Tongue (tissue), 1 donor: ENCODE measurements at regions not wholly inside any gene's neighbourhood (a gene's known extent, or its start where the extent isn't known, plus 50 kb on each side); places are given as distances from the start of the nearest gene placed in this dataset.
"Not testable (repeated sequence)": the region's sequence is repeated elsewhere in the genome, so short reads cannot be mapped to it uniquely, and the experiment has no call there.

Source experiments
- DNase-seq: peaks from one replicate; pipeline ENCODE4 v3.0.0-alpha.2; 2015

DNA sequence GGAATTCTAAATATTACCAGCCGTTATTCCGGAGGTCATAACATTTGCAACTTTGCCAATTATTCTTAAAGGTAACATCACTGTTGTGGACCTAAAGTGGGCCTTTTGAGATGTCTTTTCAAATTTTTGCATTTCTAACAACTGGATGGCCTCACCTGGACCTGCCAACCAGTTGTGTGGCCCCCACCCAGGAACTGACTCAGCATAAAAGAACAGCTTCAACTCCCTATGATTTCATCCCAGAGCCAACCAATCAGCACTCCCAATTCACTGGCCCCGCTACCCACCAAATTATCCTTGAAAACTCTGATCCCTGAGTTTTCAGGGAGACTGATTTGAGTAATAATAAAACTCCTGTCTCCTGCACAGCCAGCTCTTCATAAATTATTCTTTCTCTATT lies 489.7 kb upstream of the LMCD1 start:
- no peak for DNase-seq

DNA sequence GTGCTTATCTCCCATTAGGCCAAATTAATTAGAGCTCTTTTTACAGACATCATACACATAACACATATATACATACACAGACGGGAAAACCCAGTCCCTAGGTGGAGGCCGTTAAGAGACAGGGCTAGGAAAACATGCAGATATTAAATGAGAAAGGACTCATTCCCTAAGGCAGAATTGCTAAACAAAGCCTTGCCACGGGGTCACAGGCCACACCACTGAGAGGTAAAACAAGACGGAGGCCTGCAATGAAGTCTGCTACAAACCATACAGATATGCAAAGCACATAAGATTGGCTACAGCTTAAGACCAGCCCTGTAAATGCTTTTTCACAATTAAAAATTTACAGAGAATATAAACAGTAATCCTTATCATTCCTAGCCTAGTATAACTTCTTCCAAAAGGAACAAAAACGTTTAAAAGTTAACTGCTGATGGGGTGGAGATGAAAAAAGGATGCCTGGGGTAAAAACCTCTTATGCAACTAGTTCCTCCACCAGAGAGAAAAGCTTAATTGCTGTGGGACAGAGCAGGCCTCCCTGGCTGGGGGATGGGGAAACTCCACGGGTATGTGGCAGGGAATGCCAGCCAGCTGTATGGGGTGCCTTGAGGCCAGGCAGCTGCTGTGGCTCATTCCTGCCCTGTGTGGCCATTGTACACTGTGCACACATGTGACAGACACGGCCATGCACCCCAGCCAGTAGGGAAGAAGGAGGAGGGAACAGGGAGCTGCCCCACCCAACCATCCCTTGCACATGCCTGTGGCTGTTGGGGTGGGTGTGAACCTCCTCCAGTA lies 481.4 kb upstream of the LMCD1 start:
- DNase-seq, result no peak

DNA sequence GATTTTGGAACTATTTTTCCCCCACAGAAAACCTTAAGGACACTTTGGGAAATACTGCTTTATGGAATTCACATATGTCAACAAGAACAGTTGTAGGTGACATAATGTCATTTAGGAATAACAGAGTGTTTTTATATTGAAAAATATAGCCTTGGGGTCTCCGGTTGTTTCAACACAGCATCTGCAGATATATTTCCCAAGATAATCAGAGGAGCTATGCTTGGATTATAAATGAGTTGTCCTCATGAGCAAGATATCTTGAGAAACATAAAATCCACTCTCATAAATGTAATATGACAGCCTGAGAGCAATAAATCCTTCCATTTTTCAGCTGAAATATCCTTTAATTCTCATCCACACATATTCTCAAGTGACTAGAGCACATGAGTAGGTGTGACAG lies 473.7 kb upstream of the LMCD1 start:
- no peak for DNase-seq

DNA sequence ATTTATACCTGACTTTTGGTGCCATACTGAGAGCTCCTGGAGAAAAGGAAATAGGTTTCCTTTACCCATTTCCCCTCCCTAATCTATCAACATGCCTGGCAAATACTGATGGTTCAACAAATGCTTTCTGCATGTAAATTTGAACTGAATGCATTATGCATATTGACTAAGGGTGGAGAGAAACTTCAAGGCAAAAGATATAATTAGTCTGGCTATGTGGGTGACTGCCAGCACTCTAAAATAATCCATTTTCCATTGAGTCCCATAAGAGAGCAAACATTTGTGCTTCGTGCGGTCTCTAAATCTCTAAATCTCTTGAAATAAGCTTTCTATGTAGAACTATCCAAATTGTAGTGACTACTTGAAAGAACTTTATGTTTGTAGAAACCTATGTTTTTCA lies 451.3 kb upstream of the LMCD1 start:
- peak; percentile 57 for DNase-seq

DNA sequence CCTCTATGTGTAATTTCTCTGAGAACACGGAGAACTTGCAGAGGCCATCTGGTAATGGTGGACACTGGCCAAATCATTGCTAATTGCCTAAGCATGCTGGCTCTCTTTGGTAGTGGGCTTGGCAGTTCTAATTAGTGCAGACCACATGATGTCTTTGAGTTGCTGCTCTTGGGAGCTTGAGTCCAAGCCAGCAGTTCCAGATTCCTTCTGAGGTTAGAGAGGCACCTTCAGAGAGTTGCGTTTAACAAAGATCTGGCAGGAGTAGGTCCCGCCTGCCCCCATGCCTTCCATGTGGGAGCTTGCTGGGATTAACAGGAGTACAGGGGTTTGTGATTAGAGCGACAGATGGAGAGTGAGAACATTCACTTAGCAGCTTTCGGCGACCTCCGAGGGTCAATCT lies 449.0 kb upstream of the LMCD1 start:
- peak; percentile 84 for DNase-seq

DNA sequence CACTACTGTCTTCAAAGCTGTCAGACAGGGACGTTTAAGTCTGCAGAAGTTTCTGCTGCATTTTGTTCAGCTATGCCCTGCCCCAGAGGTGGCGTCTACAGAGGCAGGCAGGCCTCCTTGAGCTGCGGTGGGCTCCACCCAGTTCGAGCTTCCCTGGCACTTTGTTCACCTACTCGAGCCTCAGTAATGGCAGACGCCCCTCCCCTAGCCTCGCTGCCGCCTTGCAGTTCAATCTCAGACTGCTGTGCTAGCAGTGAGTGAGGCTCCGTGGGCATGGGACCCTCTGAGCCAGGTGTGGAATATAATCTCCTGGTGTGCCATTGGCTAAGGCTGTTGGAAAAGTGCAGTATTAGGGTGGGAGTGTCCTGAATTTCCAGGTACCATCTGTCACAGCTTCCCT lies 433.5 kb upstream of the LMCD1 start:
- not testable (repeated sequence) for DNase-seq

DNA sequence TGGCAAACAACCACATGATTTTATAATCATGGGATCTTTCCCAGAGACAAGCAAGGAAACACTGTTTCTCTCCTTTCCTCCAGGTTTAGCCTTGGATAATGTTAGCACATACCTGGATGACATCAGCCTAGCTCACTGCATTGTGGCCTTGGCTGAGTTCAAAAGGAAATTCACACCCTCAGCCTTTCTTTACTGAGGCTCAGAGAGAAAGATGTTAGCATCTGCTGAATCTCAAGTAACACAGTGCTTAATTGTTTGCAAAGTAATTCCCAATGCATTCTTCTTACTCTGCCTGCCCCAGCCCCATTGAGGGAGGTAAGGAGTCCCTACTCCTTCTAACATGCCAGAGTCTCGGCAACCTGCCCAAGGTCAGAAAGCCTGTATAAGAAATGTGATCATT lies 432.2 kb upstream of the LMCD1 start:
- peak; percentile 5 for DNase-seq

DNA sequence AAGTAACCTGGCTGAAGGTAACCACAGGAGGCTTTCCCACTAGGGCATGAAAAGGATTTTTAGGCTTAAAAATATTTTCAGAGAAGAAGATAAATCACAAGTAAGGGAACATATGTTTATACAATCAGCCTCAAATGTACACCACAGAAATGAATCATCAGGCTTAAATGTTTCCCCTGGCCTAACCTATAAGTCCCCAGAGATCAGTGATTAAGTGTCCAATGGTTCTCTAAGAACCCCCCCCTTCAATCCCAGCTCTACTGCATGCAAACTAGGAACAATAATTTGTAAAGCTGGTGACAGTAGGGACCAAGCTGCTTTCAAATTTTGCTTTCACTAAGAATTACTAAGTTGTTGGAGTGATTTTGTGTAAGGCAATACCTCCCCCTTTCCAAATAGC lies 431.6 kb upstream of the LMCD1 start:
- DNase-seq, result no peak

DNA sequence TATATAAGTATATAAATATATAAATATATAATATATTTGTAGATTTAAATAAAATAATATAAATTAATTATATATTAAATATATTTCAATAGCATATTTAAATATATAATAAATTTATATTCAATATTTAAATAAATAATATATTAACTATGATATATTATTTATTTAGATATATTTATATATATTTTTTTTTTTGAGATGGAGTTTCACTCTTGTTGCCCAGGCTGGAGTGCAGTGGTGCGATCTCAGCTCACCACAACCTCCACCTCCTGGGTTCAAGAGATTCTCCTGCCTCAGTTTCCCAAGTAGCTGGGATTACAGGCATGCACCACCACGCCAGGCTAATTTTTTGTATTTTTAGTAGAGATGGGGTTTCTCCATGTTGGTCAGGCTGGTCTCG lies 426.9 kb upstream of the LMCD1 start:
- not testable (repeated sequence) for DNase-seq

DNA sequence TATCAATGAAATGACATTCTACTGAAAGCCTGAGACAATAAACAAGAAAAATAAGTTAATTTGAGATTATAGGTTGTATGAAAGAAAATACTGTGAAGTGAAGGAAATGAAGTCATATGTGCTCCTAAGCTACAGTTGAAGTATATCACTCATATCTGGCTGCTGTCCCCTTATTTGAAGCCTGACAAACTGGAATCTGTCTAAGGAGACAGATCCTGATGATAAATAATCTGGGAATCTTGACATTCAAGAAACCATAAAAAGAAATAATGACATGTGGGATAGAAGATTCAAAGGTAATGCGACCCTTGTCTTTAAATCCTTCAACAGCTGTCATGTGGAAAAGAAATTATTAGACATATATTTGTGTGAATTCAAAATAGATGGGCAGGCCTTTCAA lies 424.5 kb upstream of the LMCD1 start:
- DNase-seq, result no peak

DNA sequence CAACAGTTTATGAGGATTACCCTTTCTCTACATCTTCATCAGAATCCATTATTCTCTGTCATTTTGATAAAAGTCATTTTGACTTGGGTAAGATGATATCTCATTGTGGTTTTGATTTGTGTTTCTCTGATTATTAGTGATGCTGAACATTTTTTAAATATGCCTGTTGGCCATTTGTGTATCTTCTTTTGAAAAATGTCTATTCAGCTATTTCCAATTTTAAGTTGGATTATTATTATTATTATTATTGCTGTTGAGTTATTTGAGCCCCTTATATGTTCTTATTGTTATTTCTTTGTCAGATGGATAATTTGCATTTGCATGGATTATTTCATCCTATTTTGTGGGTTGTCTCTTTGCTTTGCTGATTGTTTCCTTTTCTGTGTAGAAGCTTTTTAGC lies 421.2 kb upstream of the LMCD1 start:
- DNase-seq, result no peak

DNA sequence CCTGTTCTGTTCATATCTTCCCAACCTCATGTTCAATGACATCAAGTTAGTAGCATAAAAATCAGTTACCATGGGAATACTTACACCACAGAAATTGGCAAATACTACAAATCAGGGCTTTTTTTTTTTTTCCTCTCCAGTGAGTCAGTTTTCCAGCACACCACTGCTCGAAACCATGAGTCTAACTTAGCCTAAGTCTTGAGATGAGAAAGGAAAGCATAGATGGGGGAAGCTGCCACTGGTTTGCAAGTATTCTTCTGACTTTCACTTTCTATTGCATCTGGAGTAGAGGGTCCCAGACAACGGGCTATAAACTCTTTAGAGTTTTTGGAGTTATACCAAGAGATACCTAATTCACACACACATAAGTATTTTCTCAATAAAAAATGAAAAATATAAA lies 416.1 kb upstream of the LMCD1 start:
- DNase-seq, result no peak

DNA sequence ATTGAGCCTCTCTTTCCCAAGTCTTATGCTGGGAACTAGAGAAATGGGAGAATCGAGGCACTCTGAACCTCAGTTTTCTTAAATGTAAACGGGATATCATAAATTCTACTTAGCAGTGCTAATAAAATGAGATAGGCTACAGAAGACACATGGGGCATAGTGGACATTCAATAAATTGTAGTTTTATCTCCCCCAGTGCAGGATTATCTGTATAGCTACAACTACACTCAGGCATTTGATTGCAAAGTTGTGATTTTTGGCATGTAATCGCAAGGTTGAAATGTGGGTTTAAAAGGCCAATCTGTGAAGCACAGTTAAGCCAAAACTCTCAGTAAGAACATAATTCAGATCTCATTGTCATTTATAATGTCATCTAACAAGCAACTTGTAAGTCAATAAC lies 413.7 kb upstream of the LMCD1 start:
- DNase-seq, result no peak

DNA sequence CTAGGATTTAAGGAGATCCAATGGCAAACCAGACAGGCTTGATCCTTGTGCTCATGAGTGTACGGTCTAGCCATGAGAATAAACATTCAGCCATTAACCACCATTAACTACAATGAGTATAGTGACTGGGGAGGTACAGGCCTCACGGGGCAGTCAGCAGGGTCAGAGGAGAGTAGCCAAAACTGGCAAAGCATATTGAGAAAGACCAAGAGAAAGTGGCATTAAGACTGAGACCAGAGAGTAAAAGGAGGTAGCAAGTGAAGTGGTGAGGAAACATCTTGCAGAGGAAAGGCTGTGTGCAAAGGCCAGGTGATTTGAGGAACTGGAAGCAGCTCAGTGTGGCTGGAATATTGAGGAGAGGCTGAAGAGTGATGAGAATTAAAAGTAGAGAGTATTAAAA lies 407.2 kb upstream of the LMCD1 start:
- DNase-seq, result no peak

DNA sequence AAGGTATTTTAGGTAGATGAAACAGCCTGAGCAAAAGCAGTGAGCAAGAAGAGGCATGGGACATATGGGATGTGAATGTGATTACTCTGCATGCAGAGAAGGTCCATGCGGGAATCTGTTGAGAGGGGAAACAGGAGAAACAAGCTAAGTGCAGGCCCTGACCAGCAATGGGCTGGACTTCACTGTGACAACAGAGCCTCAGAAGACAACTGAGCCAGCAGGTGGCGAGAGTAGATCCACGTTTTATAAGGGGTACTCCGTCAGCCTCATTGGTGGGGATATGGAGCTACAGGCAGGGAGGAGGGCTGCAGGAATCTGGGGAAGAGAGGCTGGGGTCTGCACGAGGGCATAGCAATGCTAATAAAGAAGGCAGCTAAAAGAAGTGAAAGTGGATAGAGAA lies 405.9 kb upstream of the LMCD1 start:
- DNase-seq, result peak; percentile 9

DNA sequence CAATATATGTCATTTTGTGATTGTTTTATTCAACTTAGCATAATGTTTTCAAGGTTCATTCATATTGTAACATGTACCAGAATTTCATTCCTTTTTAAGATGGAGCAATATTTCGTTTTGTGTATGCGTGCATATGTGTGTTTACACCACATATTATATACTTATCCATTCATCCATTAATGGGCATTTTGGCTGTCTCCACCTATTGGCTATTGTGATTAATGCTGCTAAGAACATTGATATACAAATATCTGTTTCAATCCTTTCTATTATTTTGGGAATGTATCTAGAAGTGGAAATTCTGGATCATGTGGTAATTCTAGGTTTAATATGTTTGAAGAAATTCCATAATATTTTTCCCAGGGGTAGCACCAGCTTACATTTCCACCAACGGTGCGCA lies 403.9 kb upstream of the LMCD1 start:
- DNase-seq, result no peak

DNA sequence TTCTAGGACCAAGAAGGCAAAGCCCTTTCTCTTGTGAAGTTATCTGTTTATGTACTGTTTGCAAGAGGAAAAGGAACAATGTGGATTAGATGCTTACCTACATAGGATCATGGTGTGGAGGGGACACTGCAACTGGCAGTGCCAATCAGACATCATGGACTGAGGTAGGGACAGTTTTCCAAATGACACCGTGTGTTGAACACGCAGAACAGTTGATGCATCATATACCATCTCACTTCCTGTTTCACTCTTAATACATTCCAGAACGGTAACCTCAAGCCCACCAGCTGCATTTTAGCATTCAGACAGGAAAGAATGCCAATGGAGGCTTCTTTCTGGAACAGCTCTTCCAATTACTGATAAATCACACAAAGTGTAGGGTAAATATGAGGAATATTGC lies 397.7 kb upstream of the LMCD1 start:
- no peak for DNase-seq

DNA sequence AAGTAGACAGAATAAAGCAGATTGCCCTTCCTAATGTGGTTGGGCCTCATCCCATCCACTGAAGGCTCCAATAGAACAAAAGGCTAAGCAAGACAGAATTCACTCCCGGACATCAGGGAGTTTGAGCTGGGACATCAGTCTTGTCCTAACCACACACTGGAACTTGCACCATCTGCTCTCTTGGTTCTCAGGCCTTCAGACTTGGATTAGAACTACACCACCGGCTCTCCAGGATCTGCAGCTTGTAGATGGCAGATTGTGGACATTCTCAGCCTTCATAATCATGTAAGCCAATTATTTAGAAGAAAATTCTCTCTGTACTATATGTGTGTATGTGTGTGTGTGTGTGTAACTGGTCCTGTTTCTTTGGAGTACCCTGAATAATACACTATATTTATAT lies 394.7 kb upstream of the LMCD1 start:
- no peak for DNase-seq

DNA sequence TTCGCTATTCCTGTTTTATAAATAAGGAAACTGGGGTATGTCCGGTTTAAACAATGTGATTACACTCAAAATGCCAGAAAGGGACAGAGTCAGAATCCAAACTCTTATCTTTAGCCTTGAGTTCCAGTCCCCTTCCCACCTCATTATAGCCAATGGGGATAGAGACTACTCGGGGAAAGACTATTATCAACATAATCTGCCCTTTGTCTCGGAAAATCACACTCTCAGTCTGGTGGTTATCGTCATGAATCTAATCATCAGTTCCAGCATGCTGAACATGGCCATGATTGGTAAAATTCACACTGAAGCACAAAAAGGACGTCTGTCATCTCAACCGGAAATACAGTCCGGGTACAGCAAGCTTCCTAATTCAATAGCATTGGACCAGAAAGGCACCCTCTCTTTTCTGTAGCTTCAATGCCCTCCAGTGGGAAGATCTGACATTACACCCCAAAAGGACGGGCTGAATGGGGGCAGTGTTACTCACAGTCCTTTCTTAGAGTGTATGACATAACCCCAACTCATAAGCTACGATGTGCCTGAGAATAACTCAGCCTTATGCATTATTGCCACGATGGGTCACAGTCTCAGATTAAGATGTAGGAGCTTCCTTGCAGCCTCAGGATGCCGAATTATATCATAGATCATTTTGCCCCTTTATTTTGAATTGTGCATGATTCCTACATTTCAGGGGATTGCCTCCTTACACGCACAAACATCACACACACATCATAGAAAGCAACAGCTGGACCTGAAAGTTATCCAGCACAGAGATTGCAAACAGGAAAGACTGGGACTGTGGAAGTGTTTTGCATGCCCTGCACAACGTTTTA lies 390.4 kb upstream of the LMCD1 start:
- DNase-seq, result peak; percentile 90

DNA sequence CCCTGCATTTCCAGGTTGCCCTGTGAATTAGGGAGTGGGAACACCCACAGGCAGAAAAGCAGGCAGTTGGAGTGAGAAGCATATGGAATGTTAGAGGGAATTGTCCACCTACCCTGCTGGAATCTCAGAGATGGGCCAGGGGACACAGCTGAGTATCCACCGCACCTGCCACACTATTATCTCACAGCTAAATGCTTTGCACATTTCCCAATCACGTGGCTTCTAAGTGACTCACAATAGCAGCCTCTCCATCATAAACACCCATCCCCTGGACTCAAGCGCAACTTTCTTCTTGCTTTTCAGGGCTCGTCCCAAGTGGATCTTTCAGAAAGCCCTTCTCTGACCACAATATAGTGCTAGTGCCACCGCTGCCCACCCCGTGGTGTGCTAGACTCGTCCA lies 389.0 kb upstream of the LMCD1 start:
- no peak for DNase-seq

DNA sequence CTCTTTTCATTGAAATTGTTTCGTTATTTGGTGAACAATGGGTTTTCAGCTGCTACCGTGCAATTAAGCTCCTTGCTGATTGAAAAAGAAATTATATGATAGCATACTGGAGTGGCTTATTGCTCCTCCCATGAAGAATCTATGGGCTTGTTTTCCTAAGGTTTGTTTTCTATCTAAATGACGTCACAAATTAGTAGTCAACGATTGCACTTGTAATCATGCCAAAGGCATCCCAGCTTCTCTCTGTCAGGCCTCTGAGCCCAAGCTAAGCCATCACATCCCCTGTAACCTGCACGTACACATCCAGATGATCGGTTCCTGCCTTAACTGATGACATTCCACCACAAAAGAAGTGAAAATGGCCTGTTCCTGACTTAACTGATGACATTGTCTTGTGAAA lies 388.0 kb upstream of the LMCD1 start:
- DNase-seq, result no peak

DNA sequence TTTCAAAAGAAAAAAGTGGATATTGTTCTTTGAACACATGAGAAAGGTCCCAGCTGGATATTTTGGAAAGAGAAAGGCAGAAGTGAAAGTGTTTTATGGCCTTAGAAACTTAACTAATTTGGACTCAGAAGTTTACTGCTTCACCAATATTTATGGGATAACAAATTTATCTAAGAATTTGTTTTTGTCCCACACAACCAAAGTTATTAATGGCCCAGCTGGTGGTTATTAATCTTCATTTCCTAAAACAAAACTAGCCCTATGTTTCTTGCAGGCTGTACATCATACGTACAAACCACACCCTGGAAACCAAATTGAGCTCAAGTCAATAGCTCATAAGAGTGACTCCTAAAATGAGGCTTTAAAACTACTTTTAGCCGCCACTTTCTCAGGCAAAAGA lies 372.9 kb upstream of the LMCD1 start:
- no peak for DNase-seq

DNA sequence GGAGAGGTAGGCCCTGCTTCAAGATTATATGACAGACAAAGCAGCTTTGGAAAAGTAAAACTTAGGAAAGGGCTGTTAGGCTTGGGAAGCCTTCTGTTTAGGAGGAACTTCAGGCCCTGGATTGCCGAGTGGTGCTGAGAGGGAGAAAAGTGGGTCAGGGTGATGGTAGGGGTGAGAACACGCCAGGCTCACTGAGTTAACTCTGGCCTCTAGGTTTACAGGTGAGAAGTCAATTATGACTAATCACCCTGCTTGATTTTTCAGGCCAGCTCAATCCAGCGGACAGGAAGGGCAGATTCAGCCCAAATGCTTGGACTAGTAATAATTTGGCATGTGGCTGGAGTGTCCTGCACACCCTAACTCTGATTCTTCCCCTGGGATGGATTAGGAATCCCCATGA lies 365.1 kb upstream of the LMCD1 start:
- DNase-seq, result no peak

DNA sequence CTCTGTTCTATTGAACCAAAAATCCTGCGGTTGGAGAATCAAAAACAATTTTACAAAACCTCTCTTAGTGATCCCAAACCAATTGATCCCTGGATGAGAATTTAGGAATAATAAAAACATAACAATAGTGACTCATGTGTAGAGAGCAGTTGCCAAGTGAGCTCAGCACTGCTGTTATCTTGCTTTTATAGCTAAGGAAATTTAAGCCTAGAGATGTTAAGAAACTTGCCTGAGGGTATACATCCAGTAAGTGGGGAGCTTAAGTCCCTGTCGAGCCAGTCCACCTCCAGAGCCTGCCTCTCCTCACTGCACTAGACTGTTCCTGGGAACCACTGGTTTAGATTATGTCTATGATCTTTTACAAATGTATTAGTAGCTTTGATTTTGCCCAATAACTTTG lies 358.4 kb upstream of the LMCD1 start:
- no peak for DNase-seq
